PC-9 (cell line): ENCODE measurements at regions not wholly inside any gene's neighbourhood (a gene's known extent, or its start where the extent isn't known, plus 50 kb on each side); places are given as distances from the start of the nearest gene placed in this dataset.

Source experiments
- BruUV-seq: library from RNA; stranded (reverse); fragments of 400-500 nt; replicated peaks from 2 replicates; lab custom pipeline; 2021; lab: Mats Ljungman, UMichigan
- CTCF ChIA-PET: fragments of 300-600 bp; sonication (Branson Sonifier 250); formaldehyde crosslinking; loops from one replicate; lab custom pipeline; 2022; ENCODE audit warnings: antibody characterized with exemption; lab: Charles Lee
- POLR2A ChIA-PET: fragments of 300-600 bp; sonication (Branson Sonifier 250); formaldehyde crosslinking; loops from one replicate; lab custom pipeline; 2022; ENCODE audit warnings: antibody characterized with exemption; ENCODE audit not compliant: unreplicated experiment; lab: Charles Lee
- DNase-seq, 2 experiments: peaks; one replicate each; pipeline versions ENCODE4 v3.0.0 to v3.0.0-alpha.2; 2015 to 2022; ENCODE audit warnings: mixed read lengths in 1 of 2
- H2AFZ ChIP-seq: fragments of 200-600 bp; sonication (generic); 2 replicates; pipeline ENCODE4 v1.8.1; 2017; ENCODE audit warnings: antibody characterized with exemption
- H3F3A ChIP-seq: fragments of 200-600 bp; sonication (generic); 2 replicates; pipeline ENCODE4 v1.8.1; 2017; ENCODE audit warnings: antibody characterized with exemption, mild to moderate bottlenecking, low read depth; ENCODE audit not compliant: insufficient read depth
- H3K27ac ChIP-seq: fragments of 200-600 bp; sonication (generic); 2 replicates; pipeline ENCODE4 v1.6.1; 2016; ENCODE audit warnings: mixed run types
- H3K27me3 ChIP-seq: fragments of 200-600 bp; sonication (generic); 2 replicates; pipeline ENCODE4 v1.6.1; 2016; ENCODE audit warnings: low read depth, mixed run types; ENCODE audit not compliant: insufficient read depth
- H3K36me3 ChIP-seq: fragments of 200-600 bp; sonication (generic); 2 replicates; pipeline ENCODE4 v1.6.1; 2016; ENCODE audit warnings: low read depth, mixed run types
- H3K4me1 ChIP-seq: fragments of 200-600 bp; sonication (generic); replicated peaks from 2 replicates; pipeline ENCODE4 v1.6.1; 2016; ENCODE audit warnings: mixed run types; ENCODE audit not compliant: insufficient read depth
- H3K4me2 ChIP-seq: fragments of 200-600 bp; sonication (generic); 2 replicates; pipeline ENCODE4 v1.6.1; 2017; ENCODE audit warnings: mixed run types
- H3K4me3 ChIP-seq: fragments of 200-600 bp; sonication (generic); 2 replicates; pipeline ENCODE4 v1.6.1; 2016; ENCODE audit warnings: mixed run types
- H3K79me2 ChIP-seq: fragments of 200-600 bp; sonication (generic); 2 replicates; pipeline ENCODE4 v1.6.1; 2017; ENCODE audit warnings: low read depth, mixed run types
- H3K9me2 ChIP-seq: fragments of 200-600 bp; sonication (generic); 2 replicates; pipeline ENCODE4 v1.8.1; 2017; ENCODE audit warnings: mild to moderate bottlenecking; ENCODE audit not compliant: insufficient read depth
- H3K9me3 ChIP-seq: fragments of 200-600 bp; sonication (generic); 2 replicates; pipeline ENCODE4 v1.8.1; 2016; ENCODE audit warnings: low read depth; ENCODE audit not compliant: insufficient read depth
- H4K20me1 ChIP-seq: fragments of 200-600 bp; sonication (generic); 2 replicates; pipeline ENCODE4 v1.8.1; 2017; ENCODE audit not compliant: insufficient read depth
- EZH2 ChIP-seq: fragments of 200-600 bp; sonication (generic); IDR thresholded peaks from 2 replicates; pipeline ENCODE4 v1.8.0; 2017; ENCODE audit warnings: antibody characterized with exemption, low read depth
- intact Hi-C: fragments of 100-400 bp; cut with micrococcal nuclease; formaldehyde crosslinking; loops from one replicate; pipeline ENCODE4 v1.10.0; 2022; ENCODE audit not compliant: unreplicated experiment
- TF ChIP-seq, protein P1 (sequence below): fragments of 200-600 bp; sonication (generic); conservative IDR thresholded peaks from 2 replicates; pipeline ENCODE4 v1.6.1; 2017; ENCODE audit warnings: mixed run types, antibody characterized with exemption, mild to moderate bottlenecking, moderate library complexity

DNA sequence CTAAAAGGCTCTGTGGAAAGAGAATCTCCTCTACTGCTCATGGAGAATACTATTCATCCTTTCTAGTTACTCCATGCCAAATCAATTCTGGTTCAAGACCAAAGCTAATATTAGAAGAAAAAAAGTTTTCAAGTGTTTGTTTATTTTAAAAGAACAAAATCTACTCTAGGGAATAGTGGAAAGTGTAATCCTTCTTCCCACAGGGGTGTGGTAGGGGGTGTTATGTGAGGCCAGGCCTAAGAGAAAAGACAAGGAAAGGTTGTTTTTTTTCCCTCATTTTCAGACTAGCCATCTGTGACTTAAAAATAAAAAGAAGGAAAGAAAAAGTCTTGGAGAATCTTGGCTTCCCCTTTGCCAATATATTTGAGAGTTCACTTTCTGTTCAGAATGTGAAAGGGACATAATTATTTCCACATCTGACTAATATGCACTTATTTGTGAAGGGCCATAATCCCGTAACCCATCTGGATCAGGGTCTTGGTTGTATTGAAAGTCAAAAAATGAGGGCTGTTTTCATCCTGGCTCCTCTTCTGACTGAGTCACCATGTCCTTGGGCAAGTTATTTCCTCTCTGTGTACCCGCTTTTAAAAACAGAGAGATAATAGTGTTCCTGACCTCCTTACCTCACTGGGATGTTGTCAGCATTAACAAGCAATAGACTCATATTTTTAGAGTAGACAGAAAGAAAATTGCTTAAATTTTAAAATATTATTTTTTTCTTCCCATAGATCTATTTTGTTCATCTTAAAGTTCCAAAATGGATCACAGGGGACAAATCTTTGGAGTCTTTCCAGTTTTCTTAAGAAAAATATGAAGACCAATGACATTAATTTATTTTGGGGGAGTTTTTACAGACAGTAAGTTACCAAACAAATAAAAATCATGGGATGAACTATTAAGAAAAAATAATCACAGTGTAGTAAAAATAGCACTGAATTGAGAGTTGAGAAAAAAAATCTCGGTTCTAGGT lies 233.7 kb downstream of the IBTK start:
- no peak overlapping the region for H3K4me2 ChIP-seq
- TF ChIP-seq, protein P1, sequence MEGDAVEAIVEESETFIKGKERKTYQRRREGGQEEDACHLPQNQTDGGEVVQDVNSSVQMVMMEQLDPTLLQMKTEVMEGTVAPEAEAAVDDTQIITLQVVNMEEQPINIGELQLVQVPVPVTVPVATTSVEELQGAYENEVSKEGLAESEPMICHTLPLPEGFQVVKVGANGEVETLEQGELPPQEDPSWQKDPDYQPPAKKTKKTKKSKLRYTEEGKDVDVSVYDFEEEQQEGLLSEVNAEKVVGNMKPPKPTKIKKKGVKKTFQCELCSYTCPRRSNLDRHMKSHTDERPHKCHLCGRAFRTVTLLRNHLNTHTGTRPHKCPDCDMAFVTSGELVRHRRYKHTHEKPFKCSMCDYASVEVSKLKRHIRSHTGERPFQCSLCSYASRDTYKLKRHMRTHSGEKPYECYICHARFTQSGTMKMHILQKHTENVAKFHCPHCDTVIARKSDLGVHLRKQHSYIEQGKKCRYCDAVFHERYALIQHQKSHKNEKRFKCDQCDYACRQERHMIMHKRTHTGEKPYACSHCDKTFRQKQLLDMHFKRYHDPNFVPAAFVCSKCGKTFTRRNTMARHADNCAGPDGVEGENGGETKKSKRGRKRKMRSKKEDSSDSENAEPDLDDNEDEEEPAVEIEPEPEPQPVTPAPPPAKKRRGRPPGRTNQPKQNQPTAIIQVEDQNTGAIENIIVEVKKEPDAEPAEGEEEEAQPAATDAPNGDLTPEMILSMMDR, result no peak
- TF ChIP-seq EZH2, result no peak
- H3K79me2 ChIP-seq, result no peaks in the 10 kb centered on the region
- no TSS peak for BruUV-seq
- H4K20me1 ChIP-seq, result no peaks in the 10 kb centered on the region
- ChIA-PET POLR2A (no interaction called here), CTCF (no interaction called here)
- no peak overlapping the region for H3K4me3 ChIP-seq
- H2AFZ ChIP-seq, result no peak overlapping the region
- no peaks in the 10 kb centered on the region for H3F3A ChIP-seq
- H3K27me3 ChIP-seq, result no peaks in the 10 kb centered on the region
- H3K9me3 ChIP-seq, result no peaks in the 10 kb centered on the region
- no peaks in the 10 kb centered on the region for H3K9me2 ChIP-seq
- intact Hi-C loops, result no loop called here
- no peaks in the 10 kb centered on the region for H3K36me3 ChIP-seq
- peaks cover 20% of the 10 kb centered on the region for H3K4me1 ChIP-seq
- DNase-seq, result no peak
- no peak overlapping the region for H3K27ac ChIP-seq

DNA sequence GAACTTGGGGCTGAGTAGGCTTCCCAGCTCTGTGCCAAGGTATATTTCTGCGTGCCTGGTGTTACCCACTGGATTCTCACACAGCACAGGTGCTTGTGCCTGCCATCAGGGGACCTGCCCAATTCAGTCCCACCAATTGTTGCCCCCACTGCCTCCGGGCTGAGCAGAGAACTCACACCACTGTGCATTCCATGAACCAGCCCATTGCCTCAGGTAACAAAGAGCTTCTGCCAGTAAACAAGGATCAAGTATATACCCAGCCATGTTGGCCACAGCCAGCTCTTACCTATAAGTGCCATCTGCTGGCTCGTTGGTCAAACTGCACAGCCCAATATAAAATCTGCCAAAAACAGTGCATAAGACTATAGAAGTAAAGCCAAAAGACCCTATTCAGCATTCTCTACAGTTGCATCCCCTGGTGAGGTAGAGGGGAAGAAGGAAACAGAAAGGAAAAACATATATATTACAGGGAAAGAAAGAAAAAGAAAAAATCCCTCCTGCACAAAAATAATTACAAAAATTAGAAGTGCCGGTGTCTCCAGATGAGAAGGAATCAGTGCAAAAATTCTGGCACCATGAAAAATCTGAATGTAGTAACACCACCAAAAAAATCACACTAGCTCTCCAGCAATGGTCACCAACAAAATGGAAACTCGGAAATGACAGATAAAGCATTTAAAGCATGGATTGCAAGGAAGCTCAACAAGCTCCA lies 241.4 kb downstream of the IBTK start:
- no peak overlapping the region for H3K4me3 ChIP-seq
- H3K4me1 ChIP-seq, result no peaks in the 10 kb centered on the region
- H3K4me2 ChIP-seq, result no peak overlapping the region
- intact Hi-C loops, result loop anchor here (2.0 kb wide), 1 partner anchor 253 kb away; the partner anchor contains the start of gene TENT5A
- no peaks in the 10 kb centered on the region for H3K9me2 ChIP-seq
- TF ChIP-seq EZH2, result no peak
- TF ChIP-seq, protein P1, result peak; percentile 75
- no peak overlapping the region for H3K27ac ChIP-seq
- H3F3A ChIP-seq, result no peaks in the 10 kb centered on the region
- H3K36me3 ChIP-seq, result no peaks in the 10 kb centered on the region
- POLR2A ChIA-PET, result no interaction called here
- BruUV-seq, result no TSS peak
- H4K20me1 ChIP-seq, result no peaks in the 10 kb centered on the region
- H3K79me2 ChIP-seq, result no peaks in the 10 kb centered on the region
- no peaks in the 10 kb centered on the region for H3K27me3 ChIP-seq
- CTCF ChIA-PET, result interaction anchor here (0.6 to 1.0 kb wide), 7 partner anchors 17 to 525 kb away, joined by 3 to 6 read pairs (median 4); no protein-coding TSS in a partner anchor
- H2AFZ ChIP-seq, result no peak overlapping the region
- H3K9me3 ChIP-seq, result no peaks in the 10 kb centered on the region
- DNase-seq, result no peak

DNA sequence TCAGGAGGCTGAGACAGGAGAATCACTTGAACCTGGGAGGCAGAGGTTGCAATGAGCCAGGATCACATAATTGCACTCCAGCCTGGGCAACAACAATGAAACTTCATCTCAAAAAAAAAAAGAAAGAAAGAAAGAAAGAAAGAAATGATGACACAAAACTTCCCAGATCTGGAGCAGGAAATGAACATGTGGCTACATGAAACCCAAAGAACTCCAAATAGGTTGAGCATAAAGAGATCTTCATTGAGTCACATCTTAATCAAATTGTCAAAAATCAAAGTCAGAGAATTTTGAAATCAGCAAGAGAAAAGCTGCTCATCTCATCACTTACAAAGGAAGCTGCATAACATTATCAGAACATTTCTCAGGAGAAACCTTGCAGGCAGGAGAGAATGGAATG lies 247.0 kb downstream of the IBTK start:
- Histone ChIP-seq H3K27ac (no peak overlapping the region), H3F3A (peaks cover 6% of the 10 kb centered on the region; the same call in 1 of the 2 replicates), H3K9me3 (no peaks in the 10 kb centered on the region), H2AFZ (no peak overlapping the region), H3K4me3 (no peak overlapping the region), H3K4me1 (peaks cover 30% of the 10 kb centered on the region), H3K36me3 (no peaks in the 10 kb centered on the region), H3K79me2 (no peaks in the 10 kb centered on the region), H4K20me1 (no peaks in the 10 kb centered on the region), H3K27me3 (no peaks in the 10 kb centered on the region), H3K9me2 (no peaks in the 10 kb centered on the region), H3K4me2 (no peak overlapping the region)
- BruUV-seq, result no TSS peak
- TF ChIP-seq, protein P1, result no peak
- TF ChIP-seq EZH2, result no peak
- DNase-seq, result no peak
- POLR2A ChIA-PET, result no interaction called here
- CTCF ChIA-PET, result no interaction called here
- intact Hi-C loops, result no loop called here
